Fibroblast of lung (primary cell): ENCODE measurements at regions not wholly inside any gene's neighbourhood (a gene's known extent, or its start where the extent isn't known, plus 50 kb on each side); places are given as distances from the start of the nearest gene placed in this dataset.
"Not testable (repeated sequence)": the region's sequence is repeated elsewhere in the genome, so short reads cannot be mapped to it uniquely, and the experiment has no call there.

ENCODE experiments used
- DNase-seq, 2 donors: peaks; one replicate each; pipeline versions ENCODE4 v3.0.0 to v3.0.0-alpha.2; 2010; ENCODE audit warnings: low read depth in 2 of 2
- H2AFZ ChIP-seq: 2 replicates; pipeline ENCODE4 v1.5.1; 2012; ENCODE audit warnings: low read length, control low read depth, inconsistent platforms
- H3K27ac ChIP-seq: 2 replicates; pipeline ENCODE4 v1.5.1; 2011; ENCODE audit warnings: low read length, control low read depth; ENCODE audit not compliant: insufficient read depth
- H3K27me3 ChIP-seq: 2 replicates; pipeline ENCODE4 v1.5.1; 2011; ENCODE audit warnings: mild to moderate bottlenecking, low read length; ENCODE audit not compliant: control insufficient read depth, insufficient read depth
- H3K36me3 ChIP-seq: 2 replicates; pipeline ENCODE4 v1.5.1; 2011; ENCODE audit warnings: low read length; ENCODE audit not compliant: control insufficient read depth, insufficient read depth
- H3K4me1 ChIP-seq: 2 replicates; pipeline ENCODE4 v1.5.1; 2011; ENCODE audit warnings: low read length; ENCODE audit not compliant: control insufficient read depth, insufficient read depth; ENCODE audit errors: extremely low read depth
- H3K4me2 ChIP-seq: 2 replicates; pipeline ENCODE4 v1.5.1; 2011; ENCODE audit warnings: low read length, control low read depth; ENCODE audit not compliant: insufficient read depth; ENCODE audit errors: extremely low read depth
- H3K4me3 ChIP-seq, 4 experiments: fragments of 200-600 bp in 1 of 4; sonication (generic) in 1 of 4; replicated peaks in 1 of 4; 2 replicates each; pipeline ENCODE4 v1.5.1; 2011 to 2016; ENCODE audit warnings: low read length in 4 of 4, low read depth in 3 of 4, mild to moderate bottlenecking in 3 of 4, control low read depth in 2 of 4, inconsistent platforms in 1 of 4, mixed read lengths in 1 of 4; ENCODE audit not compliant: insufficient read depth in 1 of 4; ENCODE audit errors: control extremely low read depth in 1 of 4
- H3K79me2 ChIP-seq: 2 replicates; pipeline ENCODE4 v1.5.1; 2012; ENCODE audit warnings: mild to moderate bottlenecking, low read length, inconsistent platforms; ENCODE audit not compliant: control insufficient read depth, insufficient read depth
- H3K9ac ChIP-seq: 2 replicates; pipeline ENCODE4 v1.5.1; 2011; ENCODE audit warnings: mild to moderate bottlenecking, low read length, control low read depth; ENCODE audit not compliant: insufficient read depth
- H3K9me3 ChIP-seq: 2 replicates; pipeline ENCODE4 v1.5.1; 2012; ENCODE audit warnings: low read depth, low read length; ENCODE audit not compliant: control insufficient read depth, insufficient read depth
- H4K20me1 ChIP-seq: 2 replicates; pipeline ENCODE4 v1.5.1; 2011; ENCODE audit warnings: low read length; ENCODE audit not compliant: control insufficient read depth, insufficient read depth; ENCODE audit errors: extremely low read depth
- EZH2 ChIP-seq: IDR thresholded peaks from 2 replicates; pipeline ENCODE4 v1.5.1; 2012; ENCODE audit warnings: low read length, control low read depth, mild to moderate bottlenecking; ENCODE audit errors: missing control alignments
- TF ChIP-seq, protein P1 (sequence below), 2 donors: IDR thresholded peaks in 1 of 2; conservative IDR thresholded peaks in 1 of 2; 1 replicate in 1 of 2; 2 replicates in 1 of 2; pipeline ENCODE4 v1.5.1; 2011 to 2012; ENCODE audit warnings: low read length in 2 of 2, control low read depth in 1 of 2, inconsistent platforms in 1 of 2, low read depth in 1 of 2, mild to moderate bottlenecking in 1 of 2

DNA sequence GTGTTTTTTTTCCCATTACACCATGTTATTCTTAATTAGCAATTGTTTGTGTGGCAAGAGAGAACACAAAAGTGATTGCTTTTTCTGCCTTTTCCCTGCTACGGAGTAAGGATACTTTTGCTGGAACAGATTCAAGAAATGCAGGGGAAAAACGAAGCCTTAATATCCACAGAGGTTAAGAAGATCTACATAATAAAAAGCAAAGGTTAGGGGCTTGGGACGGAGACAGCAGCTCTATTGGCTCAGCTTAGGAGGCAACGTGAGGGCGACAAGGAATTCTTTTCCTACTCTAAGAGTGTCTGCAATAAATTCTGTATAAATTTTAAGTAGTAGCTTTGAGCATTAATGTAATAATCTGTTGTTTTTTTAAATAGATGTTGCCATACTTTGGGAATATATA, 693.3 kb downstream of the DTWD2 start:
- Histone ChIP-seq H3K27me3 (no peaks in the 10 kb centered on the region), H3K4me3 (no peak overlapping the region), H3K9me3 (no peaks in the 10 kb centered on the region), H4K20me1 (no peaks in the 10 kb centered on the region), H3K79me2 (no peaks in the 10 kb centered on the region), H2AFZ (no peak overlapping the region), H3K4me1 (no peaks in the 10 kb centered on the region), H3K4me2 (no peak overlapping the region), H3K9ac (no peak overlapping the region), H3K36me3 (no peaks in the 10 kb centered on the region), H3K27ac (no peak overlapping the region)
- DNase-seq: no peak
- no peak for TF ChIP-seq EZH2
- TF ChIP-seq, protein P1, sequence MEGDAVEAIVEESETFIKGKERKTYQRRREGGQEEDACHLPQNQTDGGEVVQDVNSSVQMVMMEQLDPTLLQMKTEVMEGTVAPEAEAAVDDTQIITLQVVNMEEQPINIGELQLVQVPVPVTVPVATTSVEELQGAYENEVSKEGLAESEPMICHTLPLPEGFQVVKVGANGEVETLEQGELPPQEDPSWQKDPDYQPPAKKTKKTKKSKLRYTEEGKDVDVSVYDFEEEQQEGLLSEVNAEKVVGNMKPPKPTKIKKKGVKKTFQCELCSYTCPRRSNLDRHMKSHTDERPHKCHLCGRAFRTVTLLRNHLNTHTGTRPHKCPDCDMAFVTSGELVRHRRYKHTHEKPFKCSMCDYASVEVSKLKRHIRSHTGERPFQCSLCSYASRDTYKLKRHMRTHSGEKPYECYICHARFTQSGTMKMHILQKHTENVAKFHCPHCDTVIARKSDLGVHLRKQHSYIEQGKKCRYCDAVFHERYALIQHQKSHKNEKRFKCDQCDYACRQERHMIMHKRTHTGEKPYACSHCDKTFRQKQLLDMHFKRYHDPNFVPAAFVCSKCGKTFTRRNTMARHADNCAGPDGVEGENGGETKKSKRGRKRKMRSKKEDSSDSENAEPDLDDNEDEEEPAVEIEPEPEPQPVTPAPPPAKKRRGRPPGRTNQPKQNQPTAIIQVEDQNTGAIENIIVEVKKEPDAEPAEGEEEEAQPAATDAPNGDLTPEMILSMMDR (conservative IDR thresholded peaks at IDR 0.05 in 1 of 2, IDR thresholded peaks at IDR 0.05 in 1 of 2; ENCODE audit: low read depth in 1 of 2, low read length in 2 of 2): no peak

DNA sequence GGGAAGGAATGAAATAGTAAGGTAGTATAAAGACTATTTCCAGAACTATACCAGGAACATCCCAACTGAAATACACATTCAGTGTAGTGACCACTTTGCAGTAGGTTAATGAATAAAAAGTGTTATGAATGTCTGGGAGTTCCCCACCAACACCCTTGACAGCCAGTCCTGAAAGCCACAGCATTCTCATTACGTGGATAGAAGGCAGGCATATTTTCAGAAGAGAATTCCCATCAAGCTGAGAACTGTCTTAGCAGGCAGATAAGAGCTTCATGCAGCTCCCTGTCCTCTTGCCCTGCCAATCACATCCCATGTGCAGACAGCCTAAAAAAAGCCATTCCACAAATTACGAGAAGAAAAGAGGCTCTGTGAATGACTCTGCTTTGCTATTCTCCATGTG, 695.0 kb downstream of the DTWD2 start:
- Histone ChIP-seq H3K4me2 (no peak overlapping the region), H3K27ac (no peak overlapping the region)
- TF ChIP-seq EZH2: no peak
- TF ChIP-seq, protein P1 (conservative IDR thresholded peaks at IDR 0.05 in 1 of 2, IDR thresholded peaks at IDR 0.05 in 1 of 2; ENCODE audit: low read depth in 1 of 2, low read length in 2 of 2): no peak

DNA sequence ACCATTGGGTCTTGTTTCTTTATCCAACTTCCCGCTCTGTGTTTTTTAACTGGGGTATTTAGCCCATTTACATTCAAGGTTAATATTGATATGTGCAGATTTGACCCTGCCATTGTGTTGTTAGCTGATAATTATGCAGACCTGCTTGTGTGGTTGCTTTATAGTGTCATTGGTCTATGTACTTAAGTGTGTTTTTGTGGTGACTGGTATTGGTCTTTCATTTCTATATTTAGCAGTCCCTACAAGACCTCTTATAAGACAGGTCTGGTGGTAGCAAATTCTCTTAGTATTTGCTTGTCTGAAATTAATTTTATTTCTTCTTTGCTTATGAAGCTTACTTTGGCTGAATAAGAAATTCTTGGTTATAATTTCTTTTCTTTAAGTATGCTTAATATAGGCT, 698.1 kb downstream of the DTWD2 start:
- Histone ChIP-seq H3K36me3 (no peaks in the 10 kb centered on the region), H3K9ac (no peak overlapping the region), H3K4me3 (no peak overlapping the region), H3K79me2 (no peaks in the 10 kb centered on the region), H3K9me3 (no peaks in the 10 kb centered on the region), H3K27ac (no peak overlapping the region), H3K4me1 (no peaks in the 10 kb centered on the region), H3K4me2 (no peak overlapping the region), H4K20me1 (no peaks in the 10 kb centered on the region), H3K27me3 (no peaks in the 10 kb centered on the region), H2AFZ (no peak overlapping the region)
- no peak for DNase-seq
- TF ChIP-seq EZH2: no peak
- TF ChIP-seq, protein P1 (conservative IDR thresholded peaks at IDR 0.05 in 1 of 2, IDR thresholded peaks at IDR 0.05 in 1 of 2; ENCODE audit: low read depth in 1 of 2, low read length in 2 of 2): no peak

More for the DNA sequence above, 695.0 kb downstream of the DTWD2 start:
- no peaks in the 10 kb centered on the region for H3K4me1 ChIP-seq
- H3K36me3 ChIP-seq: no peaks in the 10 kb centered on the region
- H3K79me2 ChIP-seq: no peaks in the 10 kb centered on the region
- H3K27me3 ChIP-seq: no peaks in the 10 kb centered on the region
- no peak overlapping the region for H3K4me3 ChIP-seq
- no peak overlapping the region for H2AFZ ChIP-seq
- DNase-seq: no peak
- H3K9me3 ChIP-seq: no peaks in the 10 kb centered on the region
- H4K20me1 ChIP-seq: no peaks in the 10 kb centered on the region
- H3K9ac ChIP-seq: no peak overlapping the region

DNA sequence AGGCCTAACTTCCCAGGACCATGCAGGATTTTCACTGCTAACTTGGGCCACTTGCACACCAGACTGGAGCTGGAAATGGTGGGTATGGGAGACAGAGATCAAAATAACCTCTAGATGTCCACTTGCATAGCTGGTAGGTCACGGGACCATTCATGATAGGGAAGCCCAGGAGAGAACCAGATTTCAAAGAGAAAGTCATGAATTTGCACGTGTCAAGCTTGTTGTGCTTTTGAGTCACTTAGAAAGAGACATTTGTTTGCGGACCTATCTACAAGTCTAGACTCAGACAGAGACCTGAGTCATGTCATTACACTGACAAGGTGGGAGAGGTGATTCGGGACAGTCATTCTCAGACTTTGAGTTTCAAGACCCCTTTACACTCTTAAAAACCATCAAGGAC, 704.1 kb downstream of the DTWD2 start:
- H3K4me3 ChIP-seq, H3K9me3 ChIP-seq, H4K20me1 ChIP-seq, H3K27me3 ChIP-seq, H3K4me1 ChIP-seq, H2AFZ ChIP-seq, H3K79me2 ChIP-seq, H3K36me3 ChIP-seq, DNase-seq, H3K9ac ChIP-seq, H3K4me2 ChIP-seq, H3K27ac ChIP-seq: not testable (repeated sequence)

DNA sequence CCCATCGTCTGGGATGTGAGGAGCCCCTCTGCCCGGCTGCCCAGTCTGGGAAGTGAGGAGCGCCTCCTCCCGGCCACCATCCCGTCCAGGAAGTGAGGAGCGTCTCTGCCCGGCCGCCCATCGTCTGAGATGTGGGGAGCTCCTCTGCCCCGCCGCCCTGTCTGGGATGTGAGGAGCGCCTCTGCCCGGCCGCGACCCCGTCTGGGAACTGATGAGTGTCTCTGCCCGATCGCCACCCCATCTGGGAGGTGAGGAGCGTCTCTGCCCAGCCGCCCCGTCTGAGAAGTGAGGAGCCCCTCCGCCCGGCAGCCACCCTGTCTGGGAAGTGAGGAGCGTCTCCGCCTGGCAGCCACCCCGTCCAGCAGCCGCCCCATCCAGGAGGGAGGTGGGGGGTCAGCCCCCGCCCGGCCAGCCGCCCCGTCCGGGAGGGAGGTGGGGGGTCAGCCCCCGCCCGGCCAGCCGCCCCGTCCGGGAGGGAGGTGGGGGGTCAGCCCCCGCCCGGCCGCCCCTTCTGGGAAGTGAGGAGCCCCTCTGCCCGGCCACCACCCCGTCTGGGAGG, 705.8 kb downstream of the DTWD2 start:
- H3K27me3 ChIP-seq: not testable (repeated sequence)

More for the DNA sequence above, 705.8 kb downstream of the DTWD2 start:
- not testable (repeated sequence) for H3K9ac ChIP-seq, H3K79me2 ChIP-seq, H2AFZ ChIP-seq, H3K27ac ChIP-seq, DNase-seq, H3K4me2 ChIP-seq, H3K4me1 ChIP-seq, H3K4me3 ChIP-seq, H4K20me1 ChIP-seq, H3K36me3 ChIP-seq, H3K9me3 ChIP-seq
